ENCODE measurements at regions not wholly inside any gene's neighbourhood (a gene's known extent, or its start where the extent isn't known, plus 50 kb on each side); places are given as distances from the start of the nearest gene placed in this dataset.

DNA sequence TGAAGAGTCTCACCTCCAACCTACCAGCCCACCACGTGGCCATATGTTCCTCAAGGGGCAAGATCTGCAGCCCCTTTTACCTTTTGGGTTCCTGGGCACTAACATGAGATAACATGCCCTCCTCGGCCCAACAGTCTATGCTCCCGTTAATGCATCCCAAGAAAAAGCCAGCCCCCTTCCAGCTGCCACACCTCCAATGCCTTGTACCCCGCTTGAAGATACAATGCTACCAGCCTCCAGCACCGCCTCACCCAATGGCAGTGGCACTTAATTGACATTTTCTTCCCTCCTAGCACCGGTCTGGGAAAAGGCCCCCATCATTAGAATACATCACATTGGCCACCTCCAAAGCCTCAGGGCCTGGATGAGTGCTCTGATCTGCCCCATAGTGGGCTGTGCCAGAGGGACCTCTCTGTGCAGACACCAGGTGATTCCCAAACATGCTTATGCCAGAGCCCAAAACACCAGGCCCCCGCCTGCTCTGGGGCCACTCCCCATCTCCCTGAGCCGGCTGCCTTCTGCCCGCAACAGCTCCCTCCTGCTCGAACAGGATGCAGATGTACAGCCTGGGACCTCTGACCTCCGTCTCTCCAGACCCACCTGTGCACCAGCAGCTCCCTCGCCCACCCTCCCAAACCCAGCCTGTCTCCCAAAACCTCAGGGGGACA lies 118.3 kb downstream of the NCOR2 start:
- Histone ChIP-seq H3K9me3 (ENCODE audit: low read depth) (no peaks in the 10 kb centered on the region), H3K36me3 (ENCODE audit: low read depth) (no peaks in the 10 kb centered on the region; the same call in 1 of the 2 replicates), H3K4me3 (no peak overlapping the region), H3F3A (ENCODE audit: insufficient read depth) (peaks cover 12% of the 10 kb centered on the region; the same call in 1 of the 2 replicates), H3K79me2 (ENCODE audit: insufficient read depth) (peaks cover 50% of the 10 kb centered on the region), H2AFZ (no peak overlapping the region), H3K9ac (no peak overlapping the region), H4K20me1 (ENCODE audit: insufficient read depth) (no peaks in the 10 kb centered on the region), H3K27me3 (replicated peaks; ENCODE audit: insufficient read depth) (no peaks in the 10 kb centered on the region), H3K4me2 (ENCODE audit: unreplicated experiment) (no peak overlapping the region), H3K9me2 (ENCODE audit: insufficient read depth) (no peaks in the 10 kb centered on the region), H3K4me1 (ENCODE audit: insufficient read depth) (peaks cover 20% of the 10 kb centered on the region), H3K27ac (no peak overlapping the region)
- WGBS, 2 experiments (ENCODE audit: low coverage in 1 of 2, low lambda C conversion rate in 2 of 2, missing lambda C conversion rate in 2 of 2), result 89% methylated on average over 9 to 12 of the region's 12 CpGs
- in situ Hi-C loops (cut with MboI), result no loop called here
- TF ChIP-seq EZH2 (IDR thresholded peaks at IDR 0.05; ENCODE audit: insufficient read depth, poor library complexity, severe bottlenecking), result no peak
- TF ChIP-seq EZH2phosphoT487 (IDR thresholded peaks at IDR 0.05; ENCODE audit: insufficient read depth, low read depth), result no peak
- DNase-seq, result no peak

- H2AFZ ChIP-seq, result no peak overlapping the region
- no peak overlapping the region for H3K4me3 ChIP-seq
- no peaks in the 10 kb centered on the region for H4K20me1 ChIP-seq (ENCODE audit: insufficient read depth)
- no peaks in the 10 kb centered on the region for H3K9me3 ChIP-seq (ENCODE audit: low read depth)
- no peak for DNase-seq
- H3K27me3 ChIP-seq (replicated peaks; ENCODE audit: insufficient read depth), result no peaks in the 10 kb centered on the region
- H3K9me2 ChIP-seq (ENCODE audit: insufficient read depth), result no peaks in the 10 kb centered on the region
- no peak overlapping the region for H3K9ac ChIP-seq
- peaks cover 57% of the 10 kb centered on the region for H3K79me2 ChIP-seq (ENCODE audit: insufficient read depth)
- peaks cover 7% of the 10 kb centered on the region; the same call in 1 of the 2 replicates for H3F3A ChIP-seq (ENCODE audit: insufficient read depth)
- WGBS, 2 experiments (ENCODE audit: low coverage in 1 of 2, low lambda C conversion rate in 2 of 2, missing lambda C conversion rate in 2 of 2), result 89% methylated on average over 22 to 23 of the region's 23 CpGs
- H3K4me2 ChIP-seq (ENCODE audit: unreplicated experiment), result no peak overlapping the region
- H3K36me3 ChIP-seq (ENCODE audit: low read depth), result no peaks in the 10 kb centered on the region; the same call in 1 of the 2 replicates
- no peak overlapping the region for H3K27ac ChIP-seq
- TF ChIP-seq EZH2phosphoT487 (IDR thresholded peaks at IDR 0.05; ENCODE audit: insufficient read depth, low read depth) (no peak), EZH2 (IDR thresholded peaks at IDR 0.05; ENCODE audit: insufficient read depth, poor library complexity, severe bottlenecking) (no peak)
- H3K4me1 ChIP-seq (ENCODE audit: insufficient read depth), result peaks cover 19% of the 10 kb centered on the region
- in situ Hi-C loops (cut with MboI), result no loop called here
These were observed 119.0 kb downstream of the NCOR2 start for GRCh38 chr12:124448241-124448954.

- Histone ChIP-seq H3K27me3 (replicated peaks; ENCODE audit: insufficient read depth) (no peaks in the 10 kb centered on the region), H4K20me1 (ENCODE audit: insufficient read depth) (no peaks in the 10 kb centered on the region), H3K9me2 (ENCODE audit: insufficient read depth) (no peaks in the 10 kb centered on the region), H3K9ac (no peak overlapping the region), H2AFZ (no peak overlapping the region), H3K27ac (no peak overlapping the region), H3K4me3 (no peak overlapping the region), H3K36me3 (ENCODE audit: low read depth) (no peaks in the 10 kb centered on the region; the same call in 1 of the 2 replicates), H3K4me1 (ENCODE audit: insufficient read depth) (peaks cover 24% of the 10 kb centered on the region), H3K4me2 (ENCODE audit: unreplicated experiment) (no peak overlapping the region), H3F3A (ENCODE audit: insufficient read depth) (peaks cover 11% of the 10 kb centered on the region), H3K79me2 (ENCODE audit: insufficient read depth) (peaks cover 60% of the 10 kb centered on the region), H3K9me3 (ENCODE audit: low read depth) (no peaks in the 10 kb centered on the region)
- 100% methylated on average over 2 of the region's 2 CpGs for WGBS, 2 experiments (ENCODE audit: low coverage in 1 of 2, low lambda C conversion rate in 2 of 2, missing lambda C conversion rate in 2 of 2)
- in situ Hi-C loops (cut with MboI), result no loop called here
- DNase-seq, result no peak
- TF ChIP-seq EZH2 (IDR thresholded peaks at IDR 0.05; ENCODE audit: insufficient read depth, poor library complexity, severe bottlenecking) (no peak), EZH2phosphoT487 (IDR thresholded peaks at IDR 0.05; ENCODE audit: insufficient read depth, low read depth) (no peak)
These were observed 121.0 kb downstream of the NCOR2 start for GRCh38 chr12:124446364-124446763.

DNA sequence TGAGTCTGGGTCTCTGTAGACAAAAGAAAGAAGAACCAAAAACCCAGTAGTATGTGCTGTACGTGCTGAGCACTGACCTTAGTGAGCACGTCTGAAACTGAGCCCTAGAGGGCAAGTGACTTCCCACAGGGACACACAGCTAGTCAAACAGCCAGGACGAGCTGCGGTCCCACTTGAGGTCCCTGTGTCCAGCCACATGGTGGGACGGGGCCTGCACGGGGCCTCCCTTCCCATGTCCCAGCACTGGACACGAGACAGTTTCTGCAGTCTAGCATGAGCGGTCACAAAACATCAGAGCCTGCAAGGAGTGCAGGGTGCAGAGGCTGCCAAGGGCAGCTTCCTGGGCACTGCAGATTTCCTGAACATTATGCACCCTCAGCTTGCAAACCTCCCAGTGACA lies 121.6 kb downstream of the NCOR2 start:
- Histone ChIP-seq H3K9me2 (ENCODE audit: insufficient read depth) (no peaks in the 10 kb centered on the region), H3K9ac (no peak overlapping the region), H3K27ac (no peak overlapping the region), H3K79me2 (ENCODE audit: insufficient read depth) (peaks cover 55% of the 10 kb centered on the region), H3F3A (ENCODE audit: insufficient read depth) (peaks cover 16% of the 10 kb centered on the region), H4K20me1 (ENCODE audit: insufficient read depth) (no peaks in the 10 kb centered on the region), H3K9me3 (ENCODE audit: low read depth) (no peaks in the 10 kb centered on the region), H3K36me3 (ENCODE audit: low read depth) (no peaks in the 10 kb centered on the region; the same call in 1 of the 2 replicates), H3K4me1 (ENCODE audit: insufficient read depth) (peaks cover 28% of the 10 kb centered on the region), H3K27me3 (replicated peaks; ENCODE audit: insufficient read depth) (no peaks in the 10 kb centered on the region), H2AFZ (no peak overlapping the region), H3K4me3 (no peak overlapping the region), H3K4me2 (ENCODE audit: unreplicated experiment) (no peak overlapping the region)
- DNase-seq, result no peak
- 84 to 87% methylated on average over 8 of the region's 8 CpGs for WGBS, 2 experiments (ENCODE audit: low coverage in 1 of 2, low lambda C conversion rate in 2 of 2, missing lambda C conversion rate in 2 of 2)
- in situ Hi-C loops (cut with MboI), result no loop called here
- no peak for TF ChIP-seq EZH2 (IDR thresholded peaks at IDR 0.05; ENCODE audit: insufficient read depth, poor library complexity, severe bottlenecking)
- TF ChIP-seq EZH2phosphoT487 (IDR thresholded peaks at IDR 0.05; ENCODE audit: insufficient read depth, low read depth), result no peak

Data from GM23248 (cell line).